GM12878 (cell line): ENCODE measurements at regions not wholly inside any gene's neighbourhood (a gene's known extent, or its start where the extent isn't known, plus 50 kb on each side); places are given as distances from the start of the nearest gene placed in this dataset.

ENCODE experiments used
- ATAC-seq: fragments of 200-7000 bp; cut with Tn5 transposase; 3 replicates; pipeline ENCODE4 v1.9.1; 2020; ENCODE audit warnings: mild to moderate bottlenecking, moderate library complexity
- BruUV-seq: library from RNA; stranded (reverse); fragments of 400-500 nt; replicated peaks from 2 replicates; lab custom pipeline; 2021; lab: Mats Ljungman, UMichigan
- CTCF ChIA-PET: fragments of 300-600 bp; sonication (Branson Sonifier 250); formaldehyde crosslinking; extraction: SDS; loops from one replicate; lab custom pipeline; 2021; ENCODE audit warnings: inconsistent platforms; lab: Yijun Ruan, JAX
- POLR2A ChIA-PET: fragments of 350-600 bp; formaldehyde crosslinking; extraction: SDS; loops from one replicate; lab custom pipeline; 2021; ENCODE audit warnings: inconsistent platforms; lab: Charles Lee
- RAD21 ChIA-PET: fragments of 300-600 bp; sonication (Branson Sonifier 250); formaldehyde crosslinking; loops from one replicate; lab custom pipeline; 2023; ENCODE audit warnings: antibody characterized with exemption; ENCODE audit not compliant: unreplicated experiment; lab: Charles Lee
- SMC1A ChIA-PET: fragments of 300-600 bp; sonication (Branson Sonifier 250); formaldehyde crosslinking; loops from one replicate; lab custom pipeline; 2023; ENCODE audit not compliant: unreplicated experiment, uncharacterized antibody; lab: Charles Lee
- DNase-seq: peaks from one replicate; pipeline ENCODE4 v3.0.0-alpha.2; 2011; ENCODE audit warnings: low read depth, low spot score
- FAIRE-seq: peaks from 3 replicates; lab custom pipeline; 2011; peaks lifted over from hg19 to GRCh38; lab: Jason Lieb, UNC
- H2AFZ ChIP-seq: 2 replicates; pipeline ENCODE4 v1.6.0; 2011; ENCODE audit warnings: low read depth, low read length, control low read depth; ENCODE audit not compliant: control insufficient read depth
- H3K27ac ChIP-seq: 2 replicates; pipeline ENCODE4 v1.5.1; 2011; ENCODE audit warnings: control low read depth; ENCODE audit not compliant: control insufficient read depth, insufficient read depth
- H3K27me3 ChIP-seq, 2 experiments: replicated peaks in 1 of 2; 2 replicates each; pipeline versions ENCODE4 v1.6.0 to v1.6.1; 2011; ENCODE audit warnings: low read length in 1 of 2; ENCODE audit not compliant: control insufficient read depth in 2 of 2, insufficient read depth in 2 of 2
- H3K36me3 ChIP-seq, 2 experiments: 2 replicates each; pipeline ENCODE4 v1.5.1; 2011; ENCODE audit warnings: low read length in 1 of 2; ENCODE audit not compliant: control insufficient read depth in 2 of 2, insufficient read depth in 2 of 2
- H3K4me1 ChIP-seq: 2 replicates; pipeline ENCODE4 v1.6.1; 2011; ENCODE audit warnings: mild to moderate bottlenecking, low read length, moderate library complexity, mixed read lengths; ENCODE audit not compliant: control insufficient read depth, insufficient read depth
- H3K4me2 ChIP-seq: 2 replicates; pipeline ENCODE4 v1.6.0; 2011; ENCODE audit warnings: control low read depth; ENCODE audit not compliant: control insufficient read depth, insufficient read depth
- H3K4me3 ChIP-seq: fragments of 200-600 bp; sonication (generic); 2 replicates; pipeline ENCODE4 v1.5.1; 2016
- H3K79me2 ChIP-seq: 2 replicates; pipeline ENCODE4 v1.6.0; 2011; ENCODE audit warnings: low read length; ENCODE audit not compliant: control insufficient read depth, insufficient read depth
- H3K9ac ChIP-seq: 2 replicates; pipeline ENCODE4 v1.8.0; 2011; ENCODE audit warnings: low read length, control low read depth, mixed read lengths; ENCODE audit not compliant: control insufficient read depth, insufficient read depth
- H3K9me3 ChIP-seq: replicated peaks from 3 replicates; pipeline ENCODE4 v1.5.1; 2011; ENCODE audit warnings: mild to moderate bottlenecking, low read length; ENCODE audit not compliant: control insufficient read depth, insufficient read depth
- H4K20me1 ChIP-seq: 2 replicates; pipeline ENCODE4 v1.6.0; 2011; ENCODE audit not compliant: control insufficient read depth, insufficient read depth
- ASH2L ChIP-seq: fragments of 300-600, 200-600 bp; sonication (generic); IDR thresholded peaks from 2 replicates; pipeline ENCODE4 v1.6.1; 2017; ENCODE audit warnings: low read depth, mild to moderate bottlenecking, borderline replicate concordance
- BACH1 ChIP-seq: fragments of 450-650 bp; IDR thresholded peaks from 2 replicates; pipeline ENCODE4 v1.6.1; 2017; ENCODE audit warnings: mild to moderate bottlenecking, borderline replicate concordance
- CREM ChIP-seq: IDR thresholded peaks from 2 replicates; pipeline ENCODE4 v1.6.1; 2014; ENCODE audit warnings: antibody characterized with exemption, low read depth
- E2F8 ChIP-seq: fragments of 450-650 bp; IDR thresholded peaks from 2 replicates; pipeline ENCODE4 v1.6.1; 2018; ENCODE audit warnings: mild to moderate bottlenecking, low read depth, moderate library complexity; ENCODE audit not compliant: partially characterized antibody
- IKZF2 ChIP-seq, 2 experiments: fragments of 450-650 bp; IDR thresholded peaks; 2 replicates each; pipeline ENCODE4 v1.6.1; 2017; ENCODE audit warnings: mild to moderate bottlenecking in 2 of 2, moderate library complexity in 2 of 2
- JUNB ChIP-seq: IDR thresholded peaks from 2 replicates; pipeline ENCODE4 v1.6.1; 2016; ENCODE audit warnings: antibody characterized with exemption, mild to moderate bottlenecking
- LARP7 ChIP-seq: fragments of 450-650 bp; IDR thresholded peaks from 2 replicates; pipeline ENCODE4 v1.6.1; 2017; ENCODE audit warnings: mild to moderate bottlenecking
- MEF2B ChIP-seq: fragments of 450-650 bp; IDR thresholded peaks from 2 replicates; pipeline ENCODE4 v1.6.1; 2018; ENCODE audit warnings: mild to moderate bottlenecking, moderate library complexity; ENCODE audit not compliant: partially characterized antibody, poor library complexity, severe bottlenecking
- MTA2 ChIP-seq: fragments of 450-650 bp; IDR thresholded peaks from 2 replicates; pipeline ENCODE4 v1.6.1; 2016; ENCODE audit warnings: low read depth, mild to moderate bottlenecking, moderate library complexity
- NFXL1 ChIP-seq: fragments of 450-650 bp; IDR thresholded peaks from 2 replicates; pipeline ENCODE4 v1.6.1; 2017; ENCODE audit warnings: antibody characterized with exemption, mild to moderate bottlenecking, borderline replicate concordance
- NR2C1 ChIP-seq: fragments of 450-650 bp; IDR thresholded peaks from 2 replicates; pipeline ENCODE4 v1.6.1; 2017; ENCODE audit warnings: antibody characterized with exemption, mild to moderate bottlenecking, moderate library complexity
- NR2F1 ChIP-seq: fragments of 450-650 bp; conservative IDR thresholded peaks from 2 replicates; pipeline ENCODE4 v1.6.1; 2017; ENCODE audit warnings: mild to moderate bottlenecking
- SP1 ChIP-seq: IDR thresholded peaks from one replicate; pipeline ENCODE4 v1.6.1; 2011; ENCODE audit warnings: low read depth, low read length
- SREBF2 ChIP-seq: IDR thresholded peaks from 2 replicates; pipeline ENCODE4 v1.6.1; 2012; ENCODE audit warnings: mild to moderate bottlenecking, low read length
- TCF3 ChIP-seq: IDR thresholded peaks from 2 replicates; pipeline ENCODE4 v1.6.1; 2012; ENCODE audit warnings: low read depth, mild to moderate bottlenecking, low read length, borderline replicate concordance; ENCODE audit not compliant: insufficient read depth
- TCF7 ChIP-seq: IDR thresholded peaks from 2 replicates; pipeline ENCODE4 v1.6.1; 2014; ENCODE audit warnings: antibody characterized with exemption, borderline replicate concordance
- ZBED1 ChIP-seq: IDR thresholded peaks from 2 replicates; pipeline ENCODE4 v1.6.1; 2016; ENCODE audit warnings: borderline replicate concordance
- WGBS: methylation state at CpG from one replicate; pipeline ENCODE4 v1.1.6; 2016; ENCODE audit warnings: low lambda C conversion rate; ENCODE audit not compliant: insufficient replicate concordance, insufficient coverage; ENCODE audit errors: missing lambda C conversion rate; 5-methylcytosine and 5-hydroxymethylcytosine counted together
- in situ Hi-C: fragments of 300-500 bp; cut with MboI; formaldehyde crosslinking; loops from 9 replicates; pipeline ENCODE4 v1.14.3; 2018; ENCODE audit warnings: mixed read lengths
- intact Hi-C: fragments of 100-400 bp; cut with micrococcal nuclease; formaldehyde crosslinking; loops from one replicate; pipeline ENCODE4 v1.14.2; 2022; ENCODE audit not compliant: unreplicated experiment
- TF ChIP-seq, protein P1 (sequence below): IDR thresholded peaks from 2 replicates; pipeline ENCODE4 v1.6.1; 2012; ENCODE audit warnings: mild to moderate bottlenecking, low read depth, low read length

- Histone ChIP-seq H3K36me3 (no peaks in the 10 kb centered on the region), H3K4me2 (no peak overlapping the region), H4K20me1 (no peaks in the 10 kb centered on the region), H3K27ac (no peak overlapping the region), H3K9me3 (no peaks in the 10 kb centered on the region), H3K27me3 (no peaks in the 10 kb centered on the region), H2AFZ (no peak overlapping the region), H3K4me3 (no peak overlapping the region), H3K9ac (no peak overlapping the region), H3K4me1 (no peaks in the 10 kb centered on the region), H3K79me2 (no peaks in the 10 kb centered on the region)
- CTCF ChIA-PET, result no interaction called here
- intact Hi-C loops (no loop called here), in situ Hi-C loops (no loop called here)
- no peak for FAIRE-seq
- peak; percentile 34 for ATAC-seq
- DNase-seq, result no peak
- POLR2A ChIA-PET, result no interaction called here
- SMC1A ChIA-PET, result no interaction called here
- BruUV-seq, result no TSS peak
- RAD21 ChIA-PET, result no interaction called here
- WGBS, result 38% methylated on average over 11 of the region's 12 CpGs
- peak; percentile 19; the same call in 1 of the 2 replicates for TF ChIP-seq NR2C1
- TF ChIP-seq, protein P1, sequence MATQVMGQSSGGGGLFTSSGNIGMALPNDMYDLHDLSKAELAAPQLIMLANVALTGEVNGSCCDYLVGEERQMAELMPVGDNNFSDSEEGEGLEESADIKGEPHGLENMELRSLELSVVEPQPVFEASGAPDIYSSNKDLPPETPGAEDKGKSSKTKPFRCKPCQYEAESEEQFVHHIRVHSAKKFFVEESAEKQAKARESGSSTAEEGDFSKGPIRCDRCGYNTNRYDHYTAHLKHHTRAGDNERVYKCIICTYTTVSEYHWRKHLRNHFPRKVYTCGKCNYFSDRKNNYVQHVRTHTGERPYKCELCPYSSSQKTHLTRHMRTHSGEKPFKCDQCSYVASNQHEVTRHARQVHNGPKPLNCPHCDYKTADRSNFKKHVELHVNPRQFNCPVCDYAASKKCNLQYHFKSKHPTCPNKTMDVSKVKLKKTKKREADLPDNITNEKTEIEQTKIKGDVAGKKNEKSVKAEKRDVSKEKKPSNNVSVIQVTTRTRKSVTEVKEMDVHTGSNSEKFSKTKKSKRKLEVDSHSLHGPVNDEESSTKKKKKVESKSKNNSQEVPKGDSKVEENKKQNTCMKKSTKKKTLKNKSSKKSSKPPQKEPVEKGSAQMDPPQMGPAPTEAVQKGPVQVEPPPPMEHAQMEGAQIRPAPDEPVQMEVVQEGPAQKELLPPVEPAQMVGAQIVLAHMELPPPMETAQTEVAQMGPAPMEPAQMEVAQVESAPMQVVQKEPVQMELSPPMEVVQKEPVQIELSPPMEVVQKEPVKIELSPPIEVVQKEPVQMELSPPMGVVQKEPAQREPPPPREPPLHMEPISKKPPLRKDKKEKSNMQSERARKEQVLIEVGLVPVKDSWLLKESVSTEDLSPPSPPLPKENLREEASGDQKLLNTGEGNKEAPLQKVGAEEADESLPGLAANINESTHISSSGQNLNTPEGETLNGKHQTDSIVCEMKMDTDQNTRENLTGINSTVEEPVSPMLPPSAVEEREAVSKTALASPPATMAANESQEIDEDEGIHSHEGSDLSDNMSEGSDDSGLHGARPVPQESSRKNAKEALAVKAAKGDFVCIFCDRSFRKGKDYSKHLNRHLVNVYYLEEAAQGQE, result no peak
- no peak for TF ChIP-seq BACH1
- TF ChIP-seq LARP7, result no peak
- no peak for TF ChIP-seq TCF3
- peak; percentile 32; the same call in 1 of the 2 replicates for TF ChIP-seq MTA2
- TF ChIP-seq E2F8, result no peak
- TF ChIP-seq ASH2L, result no peak
- TF ChIP-seq SP1, result no peak
- TF ChIP-seq TCF7, result no peak
- TF ChIP-seq NR2F1, result peak; percentile 79
- no peak for TF ChIP-seq SREBF2
- TF ChIP-seq CREM, result no peak
- TF ChIP-seq JUNB, result no peak
- no peak for TF ChIP-seq MEF2B
- no peak for TF ChIP-seq NFXL1
- TF ChIP-seq IKZF2 (IDR thresholded peaks at IDR 0.05), result peak in 1 of 2 experiments; percentile 13; a peak in 1 of 4 replicates
- TF ChIP-seq ZBED1, result no peak
These were observed 152.6 kb upstream of the RNF32 start for GRCh38 chr7:156487811-156488533.
